Sigmoid colon (tissue), 4 donors: ENCODE measurements at regions not wholly inside any gene's neighbourhood (a gene's known extent, or its start where the extent isn't known, plus 50 kb on each side); places are given as distances from the start of the nearest gene placed in this dataset.
"Not testable (repeated sequence)": the region's sequence is repeated elsewhere in the genome, so short reads cannot be mapped to it uniquely, and the experiment has no call there.

ENCODE experiments used
- CTCF ChIP-seq, 4 experiments: fragments of 450-650 bp in 3 of 4; fragments of 200-600 bp in 1 of 4; IDR thresholded peaks; one replicate each; pipeline ENCODE4 v1.5.1; 2016 to 2019; ENCODE audit warnings: antibody characterized with exemption in 4 of 4, mild to moderate bottlenecking in 3 of 4, moderate library complexity in 2 of 4
- EP300 ChIP-seq, 4 donors: sonication (generic); formaldehyde crosslinking; IDR thresholded peaks; one replicate each; pipeline ENCODE4 v1.6.1; 2017; ENCODE audit warnings: antibody characterized with exemption in 4 of 4
- POLR2A ChIP-seq, 2 donors: fragments of 450-650 bp; IDR thresholded peaks; one replicate each; pipeline ENCODE4 v1.6.1; 2016; ENCODE audit warnings: antibody characterized with exemption in 2 of 2, mild to moderate bottlenecking in 2 of 2, moderate library complexity in 2 of 2
- POLR2AphosphoS5 ChIP-seq, 4 donors: sonication (generic); formaldehyde crosslinking; IDR thresholded peaks; one replicate each; pipeline ENCODE4 v1.6.1; 2017; ENCODE audit warnings: antibody characterized with exemption in 4 of 4

DNA sequence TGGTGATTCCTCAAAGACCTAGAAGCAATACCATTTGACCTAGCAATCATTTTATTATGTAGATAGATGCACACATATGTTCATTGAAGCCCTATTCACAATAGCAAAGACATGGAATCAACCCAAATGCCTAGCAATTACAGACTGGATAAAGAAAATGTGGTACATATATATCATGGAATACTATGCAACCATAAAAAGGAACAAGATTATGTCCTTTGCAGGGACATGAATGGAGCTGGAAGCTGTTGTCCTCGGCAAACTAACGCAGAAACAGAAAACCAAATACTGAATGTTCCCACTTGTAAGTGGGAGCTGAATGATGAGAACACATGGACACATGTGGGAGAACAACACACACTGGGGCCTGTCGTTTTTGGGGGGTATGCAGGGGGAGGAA lies 269.8 kb downstream of the CGGBP1 start:
- not testable (repeated sequence) for TF ChIP-seq POLR2AphosphoS5, POLR2A, CTCF, EP300 (IDR thresholded peaks at IDR 0.05)
